GM23338 (cell line): ENCODE measurements at regions not wholly inside any gene's neighbourhood (a gene's known extent, or its start where the extent isn't known, plus 50 kb on each side); places are given as distances from the start of the nearest gene placed in this dataset.

ENCODE experiments used
- ETS1 ChIP-seq: IDR thresholded peaks from 2 replicates; pipeline ENCODE4 v1.6.1; 2016; ENCODE audit warnings: antibody characterized with exemption
- EZH2 ChIP-seq: fragments of 200-600 bp; sonication (generic); IDR thresholded peaks from one replicate; pipeline ENCODE4 v1.8.0; 2017; ENCODE audit warnings: antibody characterized with exemption, mild to moderate bottlenecking, low read depth; ENCODE audit not compliant: unreplicated experiment
- EZH2phosphoT487 ChIP-seq: fragments of 200-600 bp; sonication (generic); IDR thresholded peaks from one replicate; pipeline ENCODE4 v1.8.1; 2018; ENCODE audit warnings: antibody characterized with exemption; ENCODE audit not compliant: unreplicated experiment
- JUNB ChIP-seq: IDR thresholded peaks from one replicate; pipeline ENCODE4 v1.6.1; 2016; ENCODE audit warnings: antibody characterized with exemption; ENCODE audit not compliant: unreplicated experiment
- POLR2AphosphoS5 ChIP-seq: IDR thresholded peaks from 2 replicates; pipeline ENCODE4 v1.6.1; 2016; ENCODE audit warnings: antibody characterized with exemption, low read depth
- TF ChIP-seq, protein P1 (sequence below), 2 experiments: fragments of 200-600 bp in 1 of 2; sonication (generic) in 1 of 2; conservative IDR thresholded peaks; 2 replicates each; pipeline versions ENCODE4 v1.5.1 to v1.6.1; 2016 to 2017; ENCODE audit warnings: antibody characterized with exemption in 2 of 2, low read depth in 2 of 2, mild to moderate bottlenecking in 2 of 2, moderate library complexity in 1 of 2
- TF ChIP-seq, protein P2 (sequence below): IDR thresholded peaks from one replicate; pipeline ENCODE4 v1.6.1; 2018; ENCODE audit warnings: antibody characterized with exemption; ENCODE audit not compliant: unreplicated experiment

- TF ChIP-seq, protein P1, sequence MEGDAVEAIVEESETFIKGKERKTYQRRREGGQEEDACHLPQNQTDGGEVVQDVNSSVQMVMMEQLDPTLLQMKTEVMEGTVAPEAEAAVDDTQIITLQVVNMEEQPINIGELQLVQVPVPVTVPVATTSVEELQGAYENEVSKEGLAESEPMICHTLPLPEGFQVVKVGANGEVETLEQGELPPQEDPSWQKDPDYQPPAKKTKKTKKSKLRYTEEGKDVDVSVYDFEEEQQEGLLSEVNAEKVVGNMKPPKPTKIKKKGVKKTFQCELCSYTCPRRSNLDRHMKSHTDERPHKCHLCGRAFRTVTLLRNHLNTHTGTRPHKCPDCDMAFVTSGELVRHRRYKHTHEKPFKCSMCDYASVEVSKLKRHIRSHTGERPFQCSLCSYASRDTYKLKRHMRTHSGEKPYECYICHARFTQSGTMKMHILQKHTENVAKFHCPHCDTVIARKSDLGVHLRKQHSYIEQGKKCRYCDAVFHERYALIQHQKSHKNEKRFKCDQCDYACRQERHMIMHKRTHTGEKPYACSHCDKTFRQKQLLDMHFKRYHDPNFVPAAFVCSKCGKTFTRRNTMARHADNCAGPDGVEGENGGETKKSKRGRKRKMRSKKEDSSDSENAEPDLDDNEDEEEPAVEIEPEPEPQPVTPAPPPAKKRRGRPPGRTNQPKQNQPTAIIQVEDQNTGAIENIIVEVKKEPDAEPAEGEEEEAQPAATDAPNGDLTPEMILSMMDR (conservative IDR thresholded peaks at IDR 0.05; ENCODE audit: low read depth in 2 of 2), result no peak
- TF ChIP-seq EZH2 (no peak), EZH2phosphoT487 (no peak), JUNB (no peak), POLR2AphosphoS5 (no peak), ETS1 (no peak)
- TF ChIP-seq, protein P2, sequence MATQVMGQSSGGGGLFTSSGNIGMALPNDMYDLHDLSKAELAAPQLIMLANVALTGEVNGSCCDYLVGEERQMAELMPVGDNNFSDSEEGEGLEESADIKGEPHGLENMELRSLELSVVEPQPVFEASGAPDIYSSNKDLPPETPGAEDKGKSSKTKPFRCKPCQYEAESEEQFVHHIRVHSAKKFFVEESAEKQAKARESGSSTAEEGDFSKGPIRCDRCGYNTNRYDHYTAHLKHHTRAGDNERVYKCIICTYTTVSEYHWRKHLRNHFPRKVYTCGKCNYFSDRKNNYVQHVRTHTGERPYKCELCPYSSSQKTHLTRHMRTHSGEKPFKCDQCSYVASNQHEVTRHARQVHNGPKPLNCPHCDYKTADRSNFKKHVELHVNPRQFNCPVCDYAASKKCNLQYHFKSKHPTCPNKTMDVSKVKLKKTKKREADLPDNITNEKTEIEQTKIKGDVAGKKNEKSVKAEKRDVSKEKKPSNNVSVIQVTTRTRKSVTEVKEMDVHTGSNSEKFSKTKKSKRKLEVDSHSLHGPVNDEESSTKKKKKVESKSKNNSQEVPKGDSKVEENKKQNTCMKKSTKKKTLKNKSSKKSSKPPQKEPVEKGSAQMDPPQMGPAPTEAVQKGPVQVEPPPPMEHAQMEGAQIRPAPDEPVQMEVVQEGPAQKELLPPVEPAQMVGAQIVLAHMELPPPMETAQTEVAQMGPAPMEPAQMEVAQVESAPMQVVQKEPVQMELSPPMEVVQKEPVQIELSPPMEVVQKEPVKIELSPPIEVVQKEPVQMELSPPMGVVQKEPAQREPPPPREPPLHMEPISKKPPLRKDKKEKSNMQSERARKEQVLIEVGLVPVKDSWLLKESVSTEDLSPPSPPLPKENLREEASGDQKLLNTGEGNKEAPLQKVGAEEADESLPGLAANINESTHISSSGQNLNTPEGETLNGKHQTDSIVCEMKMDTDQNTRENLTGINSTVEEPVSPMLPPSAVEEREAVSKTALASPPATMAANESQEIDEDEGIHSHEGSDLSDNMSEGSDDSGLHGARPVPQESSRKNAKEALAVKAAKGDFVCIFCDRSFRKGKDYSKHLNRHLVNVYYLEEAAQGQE, result no peak
Observed at GRCh38 chr20:50418890-50419642, 91.1 kb upstream of the PTPN1 start.
